Activated naive CD8-positive, alpha-beta T cell treated with anti-CD3 and anti-CD28 coated beads for 36 hours (primary cell): ENCODE measurements at regions not wholly inside any gene's neighbourhood (a gene's known extent, or its start where the extent isn't known, plus 50 kb on each side); places are given as distances from the start of the nearest gene placed in this dataset.

Experiments
- DNase-seq: peaks from one replicate; pipeline ENCODE4 v3.0.0; 2021
- H3K27ac Mint-ChIP-seq: one replicate; pipeline ENCODE4 v1.8.0; 2022; ENCODE audit warnings: mild to moderate bottlenecking, moderate library complexity, mixed read lengths
- H3K27me3 Mint-ChIP-seq: one replicate; pipeline ENCODE4 v1.8.0; 2022; ENCODE audit warnings: mild to moderate bottlenecking, mixed read lengths
- H3K36me3 Mint-ChIP-seq: one replicate; pipeline ENCODE4 v1.8.0; 2021; ENCODE audit warnings: mild to moderate bottlenecking, mixed read lengths
- H3K4me1 Mint-ChIP-seq: one replicate; pipeline ENCODE4 v1.8.0; 2021; ENCODE audit warnings: mixed read lengths
- H3K4me3 Mint-ChIP-seq: one replicate; pipeline ENCODE4 v1.8.0; 2022; ENCODE audit warnings: mild to moderate bottlenecking, moderate library complexity, mixed read lengths
- H3K9me3 Mint-ChIP-seq: one replicate; pipeline ENCODE4 v1.8.0; 2022; ENCODE audit warnings: mixed read lengths

- Mint-ChIP-seq H3K4me3 (no peak overlapping the region), H3K27ac (no peak overlapping the region)
These were observed 230.9 kb upstream of the BRINP3 start for GRCh38 chr1:190708418-190709057.

GRCh38 chr1:190711069-190711468 lies 233.4 kb upstream of the BRINP3 start:
- H3K4me3 Mint-ChIP-seq, result no peak overlapping the region
- H3K4me1 Mint-ChIP-seq, result no peaks in the 10 kb centered on the region
- H3K9me3 Mint-ChIP-seq, result peaks cover 5% of the 10 kb centered on the region
- no peak overlapping the region for H3K27ac Mint-ChIP-seq
- no peaks in the 10 kb centered on the region for H3K36me3 Mint-ChIP-seq
- DNase-seq, result no peak
- no peaks in the 10 kb centered on the region for H3K27me3 Mint-ChIP-seq

More at GRCh38 chr1:190708418-190709057, 230.9 kb upstream of the BRINP3 start:
- peaks cover 8% of the 10 kb centered on the region for H3K9me3 Mint-ChIP-seq
- no peaks in the 10 kb centered on the region for H3K27me3 Mint-ChIP-seq
- H3K36me3 Mint-ChIP-seq, result no peaks in the 10 kb centered on the region
- H3K4me1 Mint-ChIP-seq, result no peaks in the 10 kb centered on the region
- no peak for DNase-seq

GRCh38 chr1:190717055-190717454 lies 239.4 kb upstream of the BRINP3 start:
- DNase-seq, result no peak
- no peaks in the 10 kb centered on the region for H3K27me3 Mint-ChIP-seq
- H3K27ac Mint-ChIP-seq, result no peak overlapping the region
- H3K36me3 Mint-ChIP-seq, result no peaks in the 10 kb centered on the region
- H3K4me3 Mint-ChIP-seq, result no peak overlapping the region
- no peaks in the 10 kb centered on the region for H3K4me1 Mint-ChIP-seq
- H3K9me3 Mint-ChIP-seq, result peaks cover 4% of the 10 kb centered on the region

DNA sequence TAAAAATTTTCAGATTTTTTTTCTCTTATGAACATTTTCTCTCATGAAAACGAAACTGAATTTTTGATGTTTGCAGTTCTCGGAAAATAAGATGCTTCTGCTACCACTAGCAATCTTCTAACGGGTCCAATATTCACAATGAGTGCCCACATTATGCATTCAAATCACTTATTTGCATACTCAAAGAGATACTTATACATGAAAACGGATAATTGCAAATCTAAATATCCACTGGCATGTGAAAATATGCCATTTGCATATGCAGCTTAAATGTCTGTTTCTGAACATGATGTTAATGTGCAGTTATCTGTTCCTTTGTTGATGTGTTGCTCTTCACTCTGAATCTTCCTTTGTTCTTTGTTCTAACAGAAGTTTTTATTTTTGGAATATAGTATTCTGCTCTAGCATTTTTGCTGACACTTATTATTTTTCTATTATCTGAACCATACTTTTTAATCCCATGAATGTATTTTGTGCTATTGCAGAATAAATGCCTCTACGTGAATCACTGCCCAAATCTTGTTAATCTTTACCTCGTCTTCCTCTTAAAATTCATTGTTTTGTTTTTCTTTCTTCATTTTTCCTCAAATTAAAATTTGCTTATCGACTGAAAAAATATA lies 259.4 kb upstream of the BRINP3 start:
- Mint-ChIP-seq H3K27ac (no peak overlapping the region), H3K36me3 (no peaks in the 10 kb centered on the region), H3K4me3 (no peak overlapping the region), H3K4me1 (no peaks in the 10 kb centered on the region), H3K27me3 (no peaks in the 10 kb centered on the region), H3K9me3 (peaks cover 3% of the 10 kb centered on the region)
- no peak for DNase-seq

- Mint-ChIP-seq H3K27ac (no peak overlapping the region), H3K4me3 (no peak overlapping the region), H3K36me3 (no peaks in the 10 kb centered on the region), H3K27me3 (no peaks in the 10 kb centered on the region), H3K9me3 (peaks cover 3% of the 10 kb centered on the region), H3K4me1 (no peaks in the 10 kb centered on the region)
- no peak for DNase-seq
These were observed 260.7 kb upstream of the BRINP3 start for GRCh38 chr1:190738317-190738716.

GRCh38 chr1:190739926-190740325 lies 262.3 kb upstream of the BRINP3 start:
- Mint-ChIP-seq H3K4me1 (no peaks in the 10 kb centered on the region), H3K36me3 (no peaks in the 10 kb centered on the region), H3K9me3 (peaks cover 1% of the 10 kb centered on the region), H3K27me3 (no peaks in the 10 kb centered on the region), H3K27ac (no peak overlapping the region), H3K4me3 (no peak overlapping the region)
- no peak for DNase-seq

GRCh38 chr1:190747704-190748103 lies 270.0 kb upstream of the BRINP3 start:
- H3K27ac Mint-ChIP-seq, result no peak overlapping the region
- no peak for DNase-seq
- no peak overlapping the region for H3K4me3 Mint-ChIP-seq
- H3K27me3 Mint-ChIP-seq, result no peaks in the 10 kb centered on the region
- H3K36me3 Mint-ChIP-seq, result no peaks in the 10 kb centered on the region
- H3K9me3 Mint-ChIP-seq, result peaks cover 4% of the 10 kb centered on the region
- H3K4me1 Mint-ChIP-seq, result no peaks in the 10 kb centered on the region

DNA sequence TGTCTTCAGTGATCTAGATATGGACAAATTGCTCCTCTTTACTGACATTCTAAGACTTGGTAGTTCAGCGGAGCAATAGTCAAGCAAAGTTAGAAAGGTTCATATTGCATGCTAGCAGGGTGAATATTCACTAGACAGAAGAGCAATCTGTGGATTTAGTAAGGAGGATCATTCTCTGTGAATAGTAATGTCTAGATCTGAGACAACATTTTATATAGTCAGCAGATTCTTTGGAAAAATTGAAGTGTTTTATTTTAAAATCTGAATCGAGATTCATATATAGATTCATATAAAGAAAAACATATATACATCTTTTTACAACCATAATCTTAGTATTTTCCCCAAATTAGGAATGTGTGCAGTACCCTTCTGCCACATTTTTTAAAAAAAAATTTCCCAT lies 274.5 kb upstream of the BRINP3 start:
- Mint-ChIP-seq H3K27ac (no peak overlapping the region), H3K36me3 (no peaks in the 10 kb centered on the region), H3K4me1 (no peaks in the 10 kb centered on the region), H3K27me3 (no peaks in the 10 kb centered on the region), H3K9me3 (peaks cover 4% of the 10 kb centered on the region), H3K4me3 (no peak overlapping the region)
- no peak for DNase-seq

DNA sequence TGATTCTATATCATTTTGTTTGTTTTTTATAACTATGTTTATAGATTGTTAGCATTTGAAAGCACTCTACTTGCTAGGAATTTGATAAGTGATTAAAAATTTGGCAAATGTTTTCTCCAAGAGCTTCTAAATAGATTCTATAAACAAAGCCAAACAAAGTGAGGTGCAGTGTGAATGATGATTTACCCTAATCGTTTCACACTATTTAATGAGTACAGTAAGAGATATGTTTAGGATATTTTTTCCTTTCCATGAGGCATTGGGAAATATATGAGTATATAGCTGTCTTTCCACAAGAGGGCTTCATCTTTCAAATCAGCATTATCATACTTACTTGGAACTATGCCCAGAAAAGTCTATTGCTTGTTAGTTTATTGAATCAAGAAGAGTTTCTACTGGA lies 277.0 kb upstream of the BRINP3 start:
- no peak overlapping the region for H3K4me3 Mint-ChIP-seq
- no peak overlapping the region for H3K27ac Mint-ChIP-seq
- DNase-seq, result no peak
- no peaks in the 10 kb centered on the region for H3K36me3 Mint-ChIP-seq
- no peaks in the 10 kb centered on the region for H3K4me1 Mint-ChIP-seq
- H3K9me3 Mint-ChIP-seq, result peaks cover 4% of the 10 kb centered on the region
- no peaks in the 10 kb centered on the region for H3K27me3 Mint-ChIP-seq

GRCh38 chr1:190759807-190760206 lies 282.1 kb upstream of the BRINP3 start:
- Mint-ChIP-seq H3K4me3 (no peak overlapping the region), H3K27ac (no peak overlapping the region), H3K9me3 (peaks cover 2% of the 10 kb centered on the region), H3K27me3 (no peaks in the 10 kb centered on the region), H3K4me1 (no peaks in the 10 kb centered on the region), H3K36me3 (no peaks in the 10 kb centered on the region)
- DNase-seq, result no peak

- Mint-ChIP-seq H3K4me3 (no peak overlapping the region), H3K27ac (no peak overlapping the region), H3K9me3 (peaks cover 2% of the 10 kb centered on the region), H3K27me3 (no peaks in the 10 kb centered on the region), H3K4me1 (no peaks in the 10 kb centered on the region), H3K36me3 (no peaks in the 10 kb centered on the region)
- no peak for DNase-seq
These were observed 284.7 kb upstream of the BRINP3 start for GRCh38 chr1:190762325-190762724.

DNA sequence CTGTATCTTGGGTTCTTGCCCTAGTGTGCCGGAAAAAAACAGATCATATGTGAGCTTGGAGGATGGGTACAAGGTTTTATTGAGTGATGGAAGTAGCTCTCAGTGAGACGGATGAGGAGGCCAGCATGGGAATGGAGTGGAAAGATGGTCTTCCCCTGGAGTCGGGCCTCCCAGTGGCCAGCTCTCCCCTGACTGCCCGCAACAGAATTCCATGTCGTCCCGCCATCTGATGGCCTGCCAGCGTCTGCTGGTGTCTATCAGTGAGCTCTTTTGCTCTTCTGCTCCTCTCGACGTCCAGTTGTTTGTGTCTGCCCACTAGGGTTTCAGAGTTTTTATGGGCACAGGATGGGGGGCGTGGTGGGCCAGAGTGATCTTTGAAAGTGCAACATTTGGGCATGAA lies 315.2 kb upstream of the BRINP3 start:
- H3K27ac Mint-ChIP-seq, result no peak overlapping the region
- no peaks in the 10 kb centered on the region for H3K4me1 Mint-ChIP-seq
- H3K4me3 Mint-ChIP-seq, result no peak overlapping the region
- DNase-seq, result no peak
- no peaks in the 10 kb centered on the region for H3K36me3 Mint-ChIP-seq
- H3K9me3 Mint-ChIP-seq, result no peaks in the 10 kb centered on the region
- no peaks in the 10 kb centered on the region for H3K27me3 Mint-ChIP-seq

DNA sequence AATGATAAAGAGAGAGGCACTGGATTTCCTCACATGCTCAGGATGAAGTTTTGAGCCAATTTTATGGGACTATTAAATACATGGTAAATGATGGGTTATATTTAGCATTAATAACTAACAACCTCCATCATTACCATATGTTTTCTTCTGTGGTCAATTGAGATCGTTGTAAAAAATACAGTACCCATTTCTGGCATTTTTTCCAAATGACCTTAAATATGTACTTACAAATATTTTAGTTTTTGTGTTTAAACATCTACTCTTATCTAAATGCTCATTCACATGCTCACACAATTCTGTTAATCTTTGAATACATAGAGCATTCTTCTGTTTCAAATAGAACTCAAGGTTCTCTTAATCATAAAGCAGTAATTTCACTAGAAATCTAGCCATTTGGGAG lies 330.0 kb upstream of the BRINP3 start:
- no peaks in the 10 kb centered on the region for H3K36me3 Mint-ChIP-seq
- no peak for DNase-seq
- H3K27me3 Mint-ChIP-seq, result no peaks in the 10 kb centered on the region
- H3K4me3 Mint-ChIP-seq, result no peak overlapping the region
- H3K4me1 Mint-ChIP-seq, result no peaks in the 10 kb centered on the region
- H3K9me3 Mint-ChIP-seq, result peaks cover 6% of the 10 kb centered on the region
- H3K27ac Mint-ChIP-seq, result no peak overlapping the region

DNA sequence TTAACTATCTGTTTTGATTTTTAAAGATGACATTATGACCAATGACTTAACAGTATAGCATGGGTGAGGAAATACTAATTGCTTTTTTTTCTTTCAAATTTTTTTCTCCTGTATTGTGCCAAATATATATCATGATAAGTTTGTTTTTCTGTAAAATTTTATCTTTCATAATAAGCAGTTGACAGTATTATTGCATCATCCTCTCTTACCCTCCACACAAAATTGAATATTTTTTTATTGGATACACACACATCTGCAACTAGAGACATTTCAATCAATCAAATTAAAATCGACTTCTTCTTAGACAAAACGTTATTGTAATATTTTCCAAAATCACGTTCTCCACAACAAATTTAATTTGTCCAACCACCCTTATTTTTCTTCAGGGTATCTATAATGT lies 330.4 kb upstream of the BRINP3 start:
- Mint-ChIP-seq H3K27ac (no peak overlapping the region), H3K4me3 (no peak overlapping the region)

GRCh38 chr1:190809312-190809711 lies 331.6 kb upstream of the BRINP3 start:
- peaks cover 11% of the 10 kb centered on the region for H3K9me3 Mint-ChIP-seq

More for the DNA sequence above, 330.4 kb upstream of the BRINP3 start:
- Mint-ChIP-seq H3K9me3 (peaks cover 6% of the 10 kb centered on the region), H3K4me1 (no peaks in the 10 kb centered on the region), H3K36me3 (no peaks in the 10 kb centered on the region), H3K27me3 (no peaks in the 10 kb centered on the region)
- no peak for DNase-seq

DNA sequence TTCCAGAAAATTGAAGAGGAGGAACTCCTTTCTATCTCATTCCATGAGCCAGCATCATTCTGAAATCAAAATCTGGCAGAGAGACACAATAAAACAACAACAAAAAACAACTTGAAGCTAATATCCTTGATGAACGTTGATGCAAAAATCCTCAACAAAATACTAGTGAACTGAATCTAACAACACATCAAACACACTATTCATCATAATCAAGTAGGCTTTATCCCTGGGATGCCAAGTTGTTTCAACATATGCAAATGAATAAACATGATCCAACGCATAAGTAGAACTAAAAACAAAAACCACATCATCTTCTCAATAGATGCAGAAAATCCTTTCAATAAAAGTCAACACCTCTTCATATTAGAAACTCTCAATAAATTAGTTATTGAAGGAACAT lies 335.3 kb upstream of the BRINP3 start:
- Mint-ChIP-seq H3K4me3 (no peak overlapping the region), H3K4me1 (no peaks in the 10 kb centered on the region)

More at GRCh38 chr1:190809312-190809711, 331.6 kb upstream of the BRINP3 start:
- H3K4me3 Mint-ChIP-seq, result no peak overlapping the region
- H3K27ac Mint-ChIP-seq, result no peak overlapping the region
- H3K4me1 Mint-ChIP-seq, result no peaks in the 10 kb centered on the region
- no peak for DNase-seq
- H3K36me3 Mint-ChIP-seq, result no peaks in the 10 kb centered on the region
- H3K27me3 Mint-ChIP-seq, result no peaks in the 10 kb centered on the region

More for the DNA sequence above, 335.3 kb upstream of the BRINP3 start:
- no peak for DNase-seq
- Mint-ChIP-seq H3K36me3 (no peaks in the 10 kb centered on the region), H3K27ac (no peak overlapping the region), H3K27me3 (no peaks in the 10 kb centered on the region), H3K9me3 (peaks cover 8% of the 10 kb centered on the region)
